ENCODE measurements at regions not wholly inside any gene's neighbourhood (a gene's known extent, or its start where the extent isn't known, plus 50 kb on each side); places are given as distances from the start of the nearest gene placed in this dataset.

GRCh38 chr6:74409447-74409846 lies 713.4 kb downstream of the CD109 start:
- TF ChIP-seq CTCF (conservative IDR thresholded peaks at IDR 0.05; ENCODE audit: low read length) (no peak), EZH2phosphoT487 (IDR thresholded peaks at IDR 0.05; ENCODE audit: borderline replicate concordance, low read depth, low read length) (no peak)
